Progenitor cell of endocrine pancreas (in vitro differentiated cells): ENCODE measurements at regions not wholly inside any gene's neighbourhood (a gene's known extent, or its start where the extent isn't known, plus 50 kb on each side); places are given as distances from the start of the nearest gene placed in this dataset.
"Not testable (repeated sequence)": the region's sequence is repeated elsewhere in the genome, so short reads cannot be mapped to it uniquely, and the experiment has no call there.

Source experiments
- DNase-seq: peaks from one replicate; pipeline ENCODE4 v3.0.0; 2021; ENCODE audit warnings: low spot score; ENCODE audit not compliant: unreplicated experiment
- H3K27ac Mint-ChIP-seq: 2 replicates; pipeline ENCODE4 v1.8.0; 2021; ENCODE audit warnings: mild to moderate bottlenecking, moderate library complexity, mixed read lengths
- H3K27me3 Mint-ChIP-seq: 2 replicates; pipeline ENCODE4 v1.8.0; 2021; ENCODE audit warnings: mixed read lengths
- H3K36me3 Mint-ChIP-seq: 2 replicates; pipeline ENCODE4 v1.8.0; 2022; ENCODE audit warnings: mixed read lengths; ENCODE audit not compliant: insufficient read depth
- H3K4me1 Mint-ChIP-seq: 2 replicates; pipeline ENCODE4 v1.8.0; 2021; ENCODE audit warnings: low read depth, mixed read lengths
- H3K4me3 Mint-ChIP-seq: 2 replicates; pipeline ENCODE4 v1.8.0; 2021; ENCODE audit warnings: low read depth, mild to moderate bottlenecking, moderate library complexity, mixed read lengths
- H3K9me3 Mint-ChIP-seq: 2 replicates; pipeline ENCODE4 v1.8.0; 2021; ENCODE audit warnings: low read depth, mixed read lengths
- CTCF ChIP-seq: fragments of 200-600 bp; sonication (generic); IDR thresholded peaks from one replicate; pipeline ENCODE4 v1.5.0; 2021; ENCODE audit warnings: antibody characterized with exemption, mild to moderate bottlenecking; ENCODE audit not compliant: unreplicated experiment

GRCh38 chr13:91056746-91057145, 290.7 kb upstream of the MIR17HG start:
- H3K4me3 Mint-ChIP-seq, result no peak overlapping the region
- no peaks in the 10 kb centered on the region for H3K36me3 Mint-ChIP-seq
- H3K9me3 Mint-ChIP-seq, result peaks cover 4% of the 10 kb centered on the region
- no peak for TF ChIP-seq CTCF
- no peak overlapping the region for H3K27ac Mint-ChIP-seq
- no peaks in the 10 kb centered on the region for H3K27me3 Mint-ChIP-seq
- DNase-seq, result no peak
- no peaks in the 10 kb centered on the region for H3K4me1 Mint-ChIP-seq

- H3K27ac Mint-ChIP-seq, H3K36me3 Mint-ChIP-seq, H3K4me1 Mint-ChIP-seq, DNase-seq, H3K4me3 Mint-ChIP-seq, H3K27me3 Mint-ChIP-seq, H3K9me3 Mint-ChIP-seq: not testable (repeated sequence)
Measured at GRCh38 chr13:91057507-91057906, 290.0 kb upstream of the MIR17HG start.

- no peaks in the 10 kb centered on the region for H3K27me3 Mint-ChIP-seq
- H3K4me1 Mint-ChIP-seq, result no peaks in the 10 kb centered on the region
- no peak overlapping the region for H3K4me3 Mint-ChIP-seq
- no peak for TF ChIP-seq CTCF
- H3K36me3 Mint-ChIP-seq, result no peaks in the 10 kb centered on the region
- DNase-seq, result no peak
- H3K27ac Mint-ChIP-seq, result no peak overlapping the region
- H3K9me3 Mint-ChIP-seq, result peaks cover 4% of the 10 kb centered on the region
Measured at GRCh38 chr13:91058066-91058465, 289.4 kb upstream of the MIR17HG start.

- TF ChIP-seq CTCF, result no peak
- H3K27ac Mint-ChIP-seq, result no peak overlapping the region
- peaks cover 4% of the 10 kb centered on the region for H3K9me3 Mint-ChIP-seq
- no peaks in the 10 kb centered on the region for H3K4me1 Mint-ChIP-seq
- no peak overlapping the region for H3K4me3 Mint-ChIP-seq
- DNase-seq, result no peak
- H3K27me3 Mint-ChIP-seq, result no peaks in the 10 kb centered on the region
- no peaks in the 10 kb centered on the region for H3K36me3 Mint-ChIP-seq
Measured at GRCh38 chr13:91058919-91059318, 288.6 kb upstream of the MIR17HG start.

GRCh38 chr13:91066745-91067144, 280.7 kb upstream of the MIR17HG start:
- no peak overlapping the region for H3K4me3 Mint-ChIP-seq
- peaks cover 4% of the 10 kb centered on the region for H3K4me1 Mint-ChIP-seq
- no peak for DNase-seq
- no peaks in the 10 kb centered on the region for H3K27me3 Mint-ChIP-seq
- TF ChIP-seq CTCF, result no peak
- no peak overlapping the region for H3K27ac Mint-ChIP-seq
- no peaks in the 10 kb centered on the region for H3K36me3 Mint-ChIP-seq
- peaks cover 8% of the 10 kb centered on the region for H3K9me3 Mint-ChIP-seq

GRCh38 chr13:91072486-91072885, 275.0 kb upstream of the MIR17HG start:
- H3K27ac Mint-ChIP-seq, result no peak overlapping the region
- H3K4me1 Mint-ChIP-seq, result peaks cover 2% of the 10 kb centered on the region
- H3K4me3 Mint-ChIP-seq, result no peak overlapping the region
- no peak for TF ChIP-seq CTCF
- no peak for DNase-seq
- H3K36me3 Mint-ChIP-seq, result no peaks in the 10 kb centered on the region
- no peaks in the 10 kb centered on the region for H3K27me3 Mint-ChIP-seq
- H3K9me3 Mint-ChIP-seq, result peaks cover 5% of the 10 kb centered on the region
